ENCODE measurements at regions not wholly inside any gene's neighbourhood (a gene's known extent, or its start where the extent isn't known, plus 50 kb on each side); places are given as distances from the start of the nearest gene placed in this dataset.
"Not testable (repeated sequence)": the region's sequence is repeated elsewhere in the genome, so short reads cannot be mapped to it uniquely, and the experiment has no call there.

GRCh38 chr1:192862271-192862670 lies 53.4 kb downstream of the RGS2 start:
- no peak for DNase-seq

- no peak for DNase-seq
These were observed 57.5 kb downstream of the RGS2 start for GRCh38 chr1:192866241-192866868.

- no peak for DNase-seq
These were observed 58.3 kb downstream of the RGS2 start for GRCh38 chr1:192867180-192867579.

GRCh38 chr1:192869308-192869940 lies 60.6 kb downstream of the RGS2 start:
- DNase-seq: no peak

- DNase-seq: no peak
These were observed 63.2 kb downstream of the RGS2 start for GRCh38 chr1:192872010-192872409.

- no peak for DNase-seq
These were observed 65.0 kb downstream of the RGS2 start for GRCh38 chr1:192873836-192874235.

DNA sequence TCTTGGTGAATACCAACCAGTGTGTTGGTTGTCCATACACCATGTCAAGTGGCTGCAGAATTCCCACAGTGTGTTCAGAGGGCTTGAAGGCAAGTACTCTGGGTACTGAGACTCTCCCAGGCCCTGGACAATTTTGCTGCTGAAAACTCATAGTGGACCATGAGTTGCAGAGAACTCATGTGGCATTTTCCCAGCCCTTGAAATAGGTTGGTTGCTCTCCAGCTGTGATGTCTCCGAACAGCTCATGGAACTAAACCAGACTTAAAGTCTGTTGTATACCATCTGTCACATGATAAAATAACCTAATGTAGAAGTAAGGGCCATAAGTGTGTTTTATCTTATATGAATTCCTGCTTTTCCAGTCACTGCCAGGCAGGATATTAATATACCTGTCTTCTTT lies 67.8 kb downstream of the RGS2 start:
- DNase-seq: no peak

- no peak for DNase-seq
These were observed 68.5 kb downstream of the RGS2 start for GRCh38 chr1:192877283-192877886.

- DNase-seq: no peak
These were observed 69.4 kb downstream of the RGS2 start for GRCh38 chr1:192878249-192878648.

- no peak for DNase-seq
These were observed 70.6 kb downstream of the RGS2 start for GRCh38 chr1:192879406-192879805.

- no peak for DNase-seq
These were observed 71.4 kb downstream of the RGS2 start for GRCh38 chr1:192880231-192880630.

DNA sequence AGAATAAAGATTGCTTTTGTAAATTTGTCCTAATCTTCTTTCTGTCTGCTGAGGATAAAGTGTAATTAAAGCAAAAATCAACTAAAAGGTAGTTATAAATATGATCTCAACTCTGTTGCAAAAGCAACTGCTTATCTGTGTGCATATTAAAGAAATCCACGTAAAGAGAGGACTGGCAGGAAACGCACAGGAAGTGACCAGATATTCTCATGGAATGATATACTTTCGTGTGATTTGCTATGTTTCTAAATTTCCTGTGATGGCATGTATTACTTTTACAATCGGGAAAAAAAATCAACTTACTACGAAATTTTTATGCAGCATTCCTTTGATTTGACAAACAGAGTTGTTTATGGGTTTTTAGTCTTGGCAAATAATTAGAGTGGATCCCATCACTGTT lies 75.4 kb downstream of the RGS2 start:
- peak in 1 of 2 experiments; percentile 4 for DNase-seq

DNA sequence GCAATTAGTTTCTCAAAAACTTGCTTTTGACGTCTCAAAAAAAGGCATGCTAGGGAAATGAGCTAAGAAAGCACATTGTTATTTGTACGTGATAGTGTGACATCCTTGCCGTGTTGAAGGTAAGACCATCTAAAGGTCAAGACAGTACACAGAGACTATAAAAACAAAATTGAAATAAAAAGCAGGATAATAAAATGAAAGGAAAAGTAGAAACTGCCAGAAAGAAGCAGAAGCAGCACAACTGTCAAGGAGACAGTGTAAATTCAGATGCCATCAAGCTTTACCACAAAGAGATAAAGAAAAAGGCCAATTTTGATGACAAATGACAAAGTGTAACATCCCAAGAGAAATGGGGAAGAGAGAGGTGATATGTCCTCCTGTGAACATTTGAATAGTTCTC lies 76.5 kb downstream of the RGS2 start:
- DNase-seq: not testable (repeated sequence)

- no peak for DNase-seq
These were observed 78.6 kb downstream of the RGS2 start for GRCh38 chr1:192887426-192887825.

- no peak for DNase-seq
These were observed 79.7 kb downstream of the RGS2 start for GRCh38 chr1:192888574-192888973.

- no peak for DNase-seq
These were observed 80.2 kb downstream of the RGS2 start for GRCh38 chr1:192889082-192889481.

DNA sequence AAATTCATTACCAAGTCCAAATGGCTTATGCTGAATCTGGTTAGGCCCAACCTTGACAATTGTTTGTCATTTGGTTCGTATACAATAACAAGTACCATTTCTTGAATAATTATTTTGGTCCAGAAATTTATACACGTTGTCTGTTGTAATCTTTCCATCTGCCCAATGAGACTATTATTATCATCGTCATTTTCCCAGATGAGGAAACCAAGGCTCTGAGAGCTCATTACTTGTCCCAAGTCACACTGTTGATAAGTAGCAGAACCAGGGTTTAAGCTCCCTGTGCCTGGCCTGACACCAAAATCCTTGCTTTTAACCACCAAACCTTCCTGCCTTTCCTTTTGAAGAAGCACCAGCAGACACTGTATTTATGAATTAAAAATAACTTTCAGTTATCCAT lies 81.3 kb downstream of the RGS2 start:
- DNase-seq: no peak

GRCh38 chr1:192892934-192893333 lies 84.1 kb downstream of the RGS2 start:
- no peak for DNase-seq

GRCh38 chr1:192895487-192895886 lies 86.6 kb downstream of the RGS2 start:
- DNase-seq: not testable (repeated sequence)

DNA sequence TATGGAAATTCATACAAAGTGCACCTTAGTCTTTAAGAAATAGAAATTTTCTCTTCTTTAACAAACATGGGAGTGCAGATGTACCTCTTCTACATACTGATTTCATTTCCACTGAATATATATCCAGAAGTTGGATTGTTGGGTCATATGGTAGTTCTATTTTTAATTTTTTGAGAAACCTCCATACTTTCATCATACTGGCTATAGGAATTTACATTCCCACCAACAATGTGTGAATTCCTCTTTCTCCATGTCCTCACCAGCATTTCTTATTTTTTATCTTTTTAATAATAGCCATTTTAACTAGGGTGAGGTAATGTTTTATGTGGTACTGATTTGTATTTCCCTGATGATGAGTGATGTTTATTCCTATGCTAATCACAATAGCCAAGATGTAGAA lies 87.5 kb downstream of the RGS2 start:
- DNase-seq: no peak

GRCh38 chr1:192901500-192901899 lies 92.7 kb downstream of the RGS2 start:
- no peak for DNase-seq

DNA sequence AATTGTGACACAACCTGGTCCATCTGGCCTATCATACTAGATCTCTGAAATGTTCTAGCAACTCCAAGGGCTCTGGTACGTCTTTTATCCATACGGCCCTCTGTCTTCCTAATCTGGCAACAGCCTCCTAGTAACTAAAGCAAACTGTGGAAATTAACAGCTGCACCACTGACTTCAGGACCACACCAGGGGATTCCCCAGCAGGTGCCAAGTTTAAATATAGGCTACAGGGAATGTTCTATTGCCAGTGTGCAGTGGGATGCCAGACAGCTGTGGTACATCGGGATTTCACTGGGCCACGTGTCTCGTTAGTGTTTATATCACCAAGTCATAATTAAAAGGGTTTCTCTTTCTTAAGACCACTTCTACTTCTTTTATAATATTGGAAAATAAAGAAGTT lies 94.3 kb downstream of the RGS2 start:
- DNase-seq: peak; percentile 83

- DNase-seq: no peak
These were observed 95.6 kb downstream of the RGS2 start for GRCh38 chr1:192904438-192904895.

DNA sequence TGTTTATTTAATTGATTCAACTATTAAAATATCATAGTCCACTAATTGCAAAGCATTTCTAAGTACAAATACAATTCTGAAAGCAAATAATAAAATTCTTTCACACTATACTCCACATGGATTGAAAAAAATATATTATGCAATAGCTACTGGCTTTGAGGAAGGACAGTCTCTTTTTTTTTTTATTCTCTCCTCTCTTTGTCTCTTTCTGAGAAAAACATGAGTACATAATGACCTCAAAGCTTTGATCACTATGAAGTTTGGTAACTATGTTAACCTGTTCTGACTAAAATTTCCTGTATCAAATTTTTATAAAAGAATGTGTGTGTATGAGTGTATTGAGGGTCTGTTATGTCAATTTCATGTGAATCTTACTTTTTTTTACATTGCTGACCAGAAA lies 96.2 kb downstream of the RGS2 start:
- no peak for DNase-seq

DNA sequence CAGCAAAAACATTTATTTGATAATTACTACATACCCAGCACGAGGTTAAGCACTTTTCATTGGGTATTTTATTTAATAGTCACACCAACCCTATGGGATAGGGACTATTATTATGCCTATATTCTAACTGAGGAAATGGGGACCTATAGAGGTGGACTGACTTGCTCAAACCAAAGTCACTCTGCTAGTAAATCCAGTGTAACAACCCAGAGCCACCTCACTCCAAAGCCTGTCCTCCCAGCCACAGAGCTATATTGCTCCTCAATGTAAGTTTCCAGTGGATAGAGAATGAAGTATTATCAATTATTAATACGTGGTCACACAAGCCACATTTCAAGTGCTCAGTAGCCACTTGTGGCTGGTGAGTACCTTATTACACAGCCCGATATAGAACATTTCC lies 97.5 kb downstream of the RGS2 start:
- DNase-seq: no peak
